ENCODE measurements at regions not wholly inside any gene's neighbourhood (a gene's known extent, or its start where the extent isn't known, plus 50 kb on each side); places are given as distances from the start of the nearest gene placed in this dataset.

- H3K27me3 ChIP-seq, result no peaks in the 10 kb centered on the region
- 74% methylated on average over 2 of the region's 2 CpGs for WGBS
- no peaks in the 10 kb centered on the region for H3K36me3 ChIP-seq
- H3K4me1 ChIP-seq, result no peaks in the 10 kb centered on the region
- no peak for TF ChIP-seq EP300 (IDR thresholded peaks at IDR 0.05)
- no peak for TF ChIP-seq POLR2A (IDR thresholded peaks at IDR 0.05)
- no peak for TF ChIP-seq POLR2AphosphoS5 (IDR thresholded peaks at IDR 0.05)
- TF ChIP-seq CTCF (IDR thresholded peaks at IDR 0.05), result no peak
- H3K4me3 ChIP-seq, result no peak overlapping the region
- no peak for DNase-seq (ENCODE audit: low spot score in 2 of 2)
- no peak overlapping the region for H3K27ac ChIP-seq
- H3K9me3 ChIP-seq, result no peaks in the 10 kb centered on the region
Measured at GRCh38 chr6:21437581-21437980, 156.0 kb upstream of the SOX4 start.

- Histone ChIP-seq H3K27ac (no peak overlapping the region), H3K4me3 (no peak overlapping the region), H3K27me3 (no peaks in the 10 kb centered on the region), H3K9me3 (no peaks in the 10 kb centered on the region), H3K4me1 (no peaks in the 10 kb centered on the region), H3K36me3 (no peaks in the 10 kb centered on the region)
- WGBS, result 89% methylated on average over 10 of the region's 10 CpGs
- no peak for DNase-seq (ENCODE audit: low spot score in 2 of 2)
- no peak for TF ChIP-seq POLR2AphosphoS5 (IDR thresholded peaks at IDR 0.05)
- no peak for TF ChIP-seq CTCF (IDR thresholded peaks at IDR 0.05)
- TF ChIP-seq EP300 (IDR thresholded peaks at IDR 0.05), result no peak
- no peak for TF ChIP-seq POLR2A (IDR thresholded peaks at IDR 0.05)
Measured at GRCh38 chr6:21438237-21438985, 155.1 kb upstream of the SOX4 start.

GRCh38 chr6:21438986-21439352, 154.6 kb upstream of the SOX4 start:
- H3K27me3 ChIP-seq, result no peaks in the 10 kb centered on the region
- no peak for TF ChIP-seq CTCF (IDR thresholded peaks at IDR 0.05)
- no peak for TF ChIP-seq EP300 (IDR thresholded peaks at IDR 0.05)
- no peak for TF ChIP-seq POLR2A (IDR thresholded peaks at IDR 0.05)
- no peak for TF ChIP-seq POLR2AphosphoS5 (IDR thresholded peaks at IDR 0.05)
- H3K4me3 ChIP-seq, result no peak overlapping the region
- 50% methylated on average over 2 of the region's 2 CpGs for WGBS
- DNase-seq (ENCODE audit: low spot score in 2 of 2), result no peak
- H3K36me3 ChIP-seq, result no peaks in the 10 kb centered on the region
- H3K9me3 ChIP-seq, result no peaks in the 10 kb centered on the region
- no peak overlapping the region for H3K27ac ChIP-seq
- no peaks in the 10 kb centered on the region for H3K4me1 ChIP-seq

GRCh38 chr6:21441386-21441785, 152.2 kb upstream of the SOX4 start:
- no peaks in the 10 kb centered on the region for H3K4me1 ChIP-seq
- WGBS, result 89% methylated on average over 6 of the region's 6 CpGs
- no peaks in the 10 kb centered on the region for H3K9me3 ChIP-seq
- H3K27me3 ChIP-seq, result no peaks in the 10 kb centered on the region
- TF ChIP-seq EP300 (IDR thresholded peaks at IDR 0.05), result no peak
- no peak for DNase-seq (ENCODE audit: low spot score in 2 of 2)
- no peaks in the 10 kb centered on the region for H3K36me3 ChIP-seq
- H3K4me3 ChIP-seq, result no peak overlapping the region
- H3K27ac ChIP-seq, result no peak overlapping the region

GRCh38 chr6:21442874-21443273, 150.7 kb upstream of the SOX4 start:
- no peak for DNase-seq (ENCODE audit: low spot score in 2 of 2)
- no peak overlapping the region for H3K27ac ChIP-seq
- TF ChIP-seq EP300 (IDR thresholded peaks at IDR 0.05) (no peak), POLR2AphosphoS5 (IDR thresholded peaks at IDR 0.05) (no peak), POLR2A (IDR thresholded peaks at IDR 0.05) (no peak), CTCF (IDR thresholded peaks at IDR 0.05) (no peak)
- WGBS, result 96% methylated on average over 1 of the region's 1 CpG
- no peaks in the 10 kb centered on the region for H3K9me3 ChIP-seq
- no peaks in the 10 kb centered on the region for H3K4me1 ChIP-seq
- no peaks in the 10 kb centered on the region for H3K36me3 ChIP-seq
- no peaks in the 10 kb centered on the region for H3K27me3 ChIP-seq
- no peak overlapping the region for H3K4me3 ChIP-seq
